GM06990 (cell line): ENCODE measurements at regions not wholly inside any gene's neighbourhood (a gene's known extent, or its start where the extent isn't known, plus 50 kb on each side); places are given as distances from the start of the nearest gene placed in this dataset.

Experiments used
- DNase-seq: peaks from one replicate; pipeline ENCODE4 v3.0.0-alpha.2; 2011; ENCODE audit not compliant: insufficient read length; ENCODE audit errors: extremely low read depth
- H3K27me3 ChIP-seq: replicated peaks from 2 replicates; pipeline ENCODE4 v1.6.0; 2011; ENCODE audit warnings: low read length; ENCODE audit not compliant: control insufficient read depth, insufficient read depth
- H3K36me3 ChIP-seq: 2 replicates; pipeline ENCODE4 v1.5.1; 2011; ENCODE audit warnings: low read length; ENCODE audit not compliant: control insufficient read depth, insufficient read depth
- H3K4me3 ChIP-seq: replicated peaks from 2 replicates; pipeline ENCODE4 v1.5.1; 2011; ENCODE audit warnings: low read depth, mild to moderate bottlenecking, control low read depth, low read length
- CTCF ChIP-seq: IDR thresholded peaks from 2 replicates; pipeline ENCODE4 v1.5.1; 2011; ENCODE audit warnings: low read length, control low read depth, mild to moderate bottlenecking, inconsistent platforms; ENCODE audit not compliant: insufficient read depth, poor library complexity, severe bottlenecking

GRCh38 chr2:126381091-126381490 lies 274.9 kb upstream of the GYPC start:
- Histone ChIP-seq H3K27me3 (no peaks in the 10 kb centered on the region), H3K4me3 (no peak overlapping the region), H3K36me3 (no peaks in the 10 kb centered on the region)
- DNase-seq: no peak
- TF ChIP-seq CTCF: no peak

GRCh38 chr2:126382998-126383397 lies 273.0 kb upstream of the GYPC start:
- no peaks in the 10 kb centered on the region for H3K27me3 ChIP-seq
- DNase-seq: no peak
- TF ChIP-seq CTCF: no peak
- no peaks in the 10 kb centered on the region for H3K36me3 ChIP-seq
- no peak overlapping the region for H3K4me3 ChIP-seq

- no peak overlapping the region for H3K4me3 ChIP-seq
- no peaks in the 10 kb centered on the region for H3K36me3 ChIP-seq
- TF ChIP-seq CTCF: no peak
- no peaks in the 10 kb centered on the region for H3K27me3 ChIP-seq
- DNase-seq: no peak
Observed at GRCh38 chr2:126383800-126384199, 272.2 kb upstream of the GYPC start.

GRCh38 chr2:126385441-126385840 lies 270.5 kb upstream of the GYPC start:
- no peaks in the 10 kb centered on the region for H3K27me3 ChIP-seq
- TF ChIP-seq CTCF: no peak
- H3K4me3 ChIP-seq: no peak overlapping the region
- no peak for DNase-seq
- no peaks in the 10 kb centered on the region for H3K36me3 ChIP-seq

- H3K36me3 ChIP-seq: no peaks in the 10 kb centered on the region
- no peak overlapping the region for H3K4me3 ChIP-seq
- no peaks in the 10 kb centered on the region for H3K27me3 ChIP-seq
- TF ChIP-seq CTCF: no peak
- no peak for DNase-seq
Observed at GRCh38 chr2:126385983-126386382, 270.0 kb upstream of the GYPC start.

- no peak for DNase-seq
- H3K4me3 ChIP-seq: no peak overlapping the region
Observed at GRCh38 chr2:126389446-126389845, 266.5 kb upstream of the GYPC start.

More at GRCh38 chr2:126389446-126389845, 266.5 kb upstream of the GYPC start:
- Histone ChIP-seq H3K36me3 (no peaks in the 10 kb centered on the region), H3K27me3 (no peaks in the 10 kb centered on the region)
- TF ChIP-seq CTCF: no peak
